ENCODE measurements at regions not wholly inside any gene's neighbourhood (a gene's known extent, or its start where the extent isn't known, plus 50 kb on each side); places are given as distances from the start of the nearest gene placed in this dataset.

GRCh38 chr7:156147104-156147503 lies 334.8 kb upstream of the SHH start:
- H3K36me3 ChIP-seq (ENCODE audit: control insufficient read depth in 4 of 4, insufficient read depth in 3 of 4, low read depth in 1 of 4, low read length in 3 of 4), result no peaks in the 10 kb centered on the region
- WGBS, result 68% methylated on average over 6 of the region's 6 CpGs
- H3K9ac ChIP-seq (ENCODE audit: low read depth in 1 of 2, low read length in 2 of 2), result no peak overlapping the region

More at GRCh38 chr7:156147104-156147503, 334.8 kb upstream of the SHH start:
- H3K9me3 ChIP-seq (ENCODE audit: control insufficient read depth in 4 of 4, low read length in 3 of 4), result no peaks in the 10 kb centered on the region
- no peak for TF ChIP-seq NR2F2 (IDR thresholded peaks at IDR 0.05)
- TF ChIP-seq FOXA2 (IDR thresholded peaks at IDR 0.05), result no peak
- TF ChIP-seq ATF3 (IDR thresholded peaks at IDR 0.05), result no peak
- no peak for TF ChIP-seq RXRA (IDR thresholded peaks at IDR 0.05)
- peak; percentile 41 for TF ChIP-seq HNF4G (IDR thresholded peaks at IDR 0.05)
- peak; percentile 54 to 55 for TF ChIP-seq HNF4A (conservative IDR thresholded peaks at IDR 0.05)
- no peak for TF ChIP-seq MAX (IDR thresholded peaks at IDR 0.05)
- TF ChIP-seq REST (IDR thresholded peaks at IDR 0.05), result no peak
- no peak for TF ChIP-seq JUND (IDR thresholded peaks at IDR 0.05)
- TF ChIP-seq TAF1 (conservative IDR thresholded peaks at IDR 0.05), result no peak
- no peak for TF ChIP-seq EGR1 (IDR thresholded peaks at IDR 0.05; ENCODE audit: low read depth in 2 of 2)
- TF ChIP-seq CTCF (IDR thresholded peaks at IDR 0.05; ENCODE audit: low read depth, low read length, missing input control), result no peak
- TF ChIP-seq RAD21 (IDR thresholded peaks at IDR 0.05), result no peak
- no peak for TF ChIP-seq GABPA (IDR thresholded peaks at IDR 0.05 in 1 of 2, conservative IDR thresholded peaks at IDR 0.05 in 1 of 2)
- peak; percentile 12 for TF ChIP-seq SP1 (IDR thresholded peaks at IDR 0.05)
- no peak for DNase-seq (ENCODE audit: low spot score)
- no peak overlapping the region for H3K27ac ChIP-seq (ENCODE audit: low read depth in 1 of 2, low read length in 2 of 2)
- H3K4me1 ChIP-seq (ENCODE audit: control insufficient read depth in 4 of 4, insufficient read depth in 4 of 4, low read length in 3 of 4), result peaks cover 0 to 1% (median 0%) of the 10 kb centered on the region in 4 donors
- H3K4me3 ChIP-seq (ENCODE audit: low read depth in 1 of 3, low read length in 3 of 3), result no peak overlapping the region
- no peaks in the 10 kb centered on the region for H3K27me3 ChIP-seq (ENCODE audit: control insufficient read depth in 4 of 4, insufficient read depth in 4 of 4, low read length in 3 of 4)
